Pancreas (tissue), 10 donors: ENCODE measurements at regions not wholly inside any gene's neighbourhood (a gene's known extent, or its start where the extent isn't known, plus 50 kb on each side); places are given as distances from the start of the nearest gene placed in this dataset.
A peak's percentile ranks its signal among the peaks of the same experiment; 100 is the strongest.

Experiments
- ATAC-seq, 4 donors: fragments of 200-7000 bp; cut with Tn5 transposase; one replicate each; pipeline versions ENCODE4 v1.8.0 to v1.9.1; 2020; ENCODE audit warnings: mild to moderate bottlenecking in 4 of 4, moderate library complexity in 4 of 4
- DNase-seq, 6 donors: peaks; one replicate each; pipeline ENCODE4 v3.0.0-alpha.2; 2020
- FAIRE-seq: peaks from 2 replicates; lab custom pipeline; 2012; peaks lifted over from hg19 to GRCh38; lab: Jason Lieb, UNC
- H3K27ac ChIP-seq, 4 donors: fragments of 200-600 bp; sonication (generic); 1 replicate in 3 of 4; 2 replicates in 1 of 4; pipeline versions ENCODE4 v1.5.0 to v1.8.0; 2020
- H3K27me3 ChIP-seq, 4 donors: fragments of 200-600 bp; one replicate each; pipeline ENCODE4 v1.8.0; 2021
- H3K36me3 ChIP-seq, 3 donors: fragments of 200-600 bp; sonication (generic) in 1 of 3; one replicate each; pipeline versions ENCODE4 v1.5.0 to v1.8.0; 2020 to 2021
- H3K4me1 ChIP-seq, 3 donors: fragments of 200-600 bp; one replicate each; pipeline ENCODE4 v1.8.0; 2021
- H3K4me3 ChIP-seq, 4 donors: fragments of 200-600 bp; sonication (generic) in 2 of 4; one replicate each; pipeline versions ENCODE4 v1.5.0 to v1.8.0; 2020 to 2021
- H3K9me3 ChIP-seq, 4 donors: fragments of 200-600 bp; one replicate each; pipeline ENCODE4 v1.8.0; 2021
- CTCF ChIP-seq, 4 donors: fragments of 200-600 bp; sonication (generic) in 3 of 4; IDR thresholded peaks; one replicate each; pipeline versions ENCODE4 v1.5.0 to v1.8.0; 2021; ENCODE audit warnings: antibody characterized with exemption in 4 of 4
- WGBS, 2 donors: extraction: QIAGEN DNeasy Blood & Tissue Kit; methylation state at CpG; one replicate each; pipeline ENCODE4 v1.1.7; 2013; 5-methylcytosine and 5-hydroxymethylcytosine counted together
- intact Hi-C, 3 donors: fragments of 100-400 bp; cut with DNase I; formaldehyde crosslinking; loops; one replicate each; pipeline versions ENCODE4 v1.11.1 to v1.14.2; 2022
- donor health status: healthy with polysubstance abuse.
- donor health status: DM: no; HTN: no; CAD: no; lungs with moderate emphysema.
- donor health status: DM: no; HTN: no; CAD: no.
- donor health status: control.
- donor health status: control.
- donor health status: Bipolar disorder and iron deficiency.
- donor health status: DM: yes; HTN: yes; CAD: no.
- donor health status: DM: no; HTN: no; CAD: no.
- donor health status: DM: no; HTN: no; CAD: no.
- donor health status: DM: yes; HTN: yes; CAD: no.

GRCh38 chrX:121308276-121308805 lies 260.9 kb downstream of the GLUD2 start:
- peak in 2 of 4 donors; percentile 15 to 18 for TF ChIP-seq CTCF (IDR thresholded peaks at IDR 0.05)
- FAIRE-seq (peak; percentile 20), ATAC-seq (peak; percentile 60 to 80 (median 76)), DNase-seq (peak in 2 of 6 donors; percentile 13 to 14)
- Histone ChIP-seq H3K4me1 (no peaks in the 10 kb centered on the region), H3K9me3 (no peaks in the 10 kb centered on the region), H3K4me3 (no peak overlapping the region), H3K27me3 (no peaks in the 10 kb centered on the region), H3K36me3 (no peaks in the 10 kb centered on the region), H3K27ac (no peak overlapping the region)
- WGBS, 2 donors = 13 to 14% methylated on average over 3 of the region's 3 CpGs
- intact Hi-C loops = no loop called here

- WGBS, 2 donors = 48 to 60% methylated on average over 2 of the region's 2 CpGs
- H3K9me3 ChIP-seq = no peaks in the 10 kb centered on the region
- no peaks in the 10 kb centered on the region for H3K27me3 ChIP-seq
- no peak overlapping the region for H3K4me3 ChIP-seq
- no peaks in the 10 kb centered on the region for H3K4me1 ChIP-seq
- no peaks in the 10 kb centered on the region for H3K36me3 ChIP-seq
- no peak for TF ChIP-seq CTCF (IDR thresholded peaks at IDR 0.05)
- ATAC-seq = no peak
- no peak overlapping the region for H3K27ac ChIP-seq
- intact Hi-C loops = no loop called here
- FAIRE-seq = no peak
- no peak for DNase-seq
Measured at GRCh38 chrX:121310820-121311219, 263.4 kb downstream of the GLUD2 start.

GRCh38 chrX:121320441-121320840 lies 273.0 kb downstream of the GLUD2 start:
- no peak for TF ChIP-seq CTCF (IDR thresholded peaks at IDR 0.05)
- Histone ChIP-seq H3K36me3 (no peaks in the 10 kb centered on the region), H3K9me3 (no peaks in the 10 kb centered on the region), H3K4me3 (no peak overlapping the region), H3K4me1 (no peaks in the 10 kb centered on the region), H3K27me3 (no peaks in the 10 kb centered on the region), H3K27ac (no peak overlapping the region)
- no peak for FAIRE-seq
- no peak for ATAC-seq
- intact Hi-C loops = no loop called here
- DNase-seq = no peak
- WGBS, 2 donors = 61 to 63% methylated on average over 1 of the region's 1 CpG

- Histone ChIP-seq H3K9me3 (no peaks in the 10 kb centered on the region), H3K27ac (no peak overlapping the region), H3K36me3 (no peaks in the 10 kb centered on the region), H3K4me1 (no peaks in the 10 kb centered on the region), H3K4me3 (no peak overlapping the region), H3K27me3 (no peaks in the 10 kb centered on the region)
- ATAC-seq (no peak), FAIRE-seq (no peak), DNase-seq (no peak)
- TF ChIP-seq CTCF (IDR thresholded peaks at IDR 0.05) = no peak
- 52 to 93% methylated on average over 1 of the region's 1 CpG for WGBS, 2 donors
- intact Hi-C loops = no loop called here
Measured at GRCh38 chrX:121322159-121322558, 274.7 kb downstream of the GLUD2 start.

GRCh38 chrX:121323337-121323736 lies 275.9 kb downstream of the GLUD2 start:
- no peaks in the 10 kb centered on the region for H3K4me1 ChIP-seq
- 78 to 96% methylated on average over 1 of the region's 1 CpG for WGBS, 2 donors
- H3K4me3 ChIP-seq = no peak overlapping the region
- H3K36me3 ChIP-seq = no peaks in the 10 kb centered on the region
- FAIRE-seq (no peak), DNase-seq (no peak), ATAC-seq (no peak)
- TF ChIP-seq CTCF (IDR thresholded peaks at IDR 0.05) = no peak
- no peaks in the 10 kb centered on the region for H3K9me3 ChIP-seq
- intact Hi-C loops = no loop called here
- H3K27me3 ChIP-seq = no peaks in the 10 kb centered on the region
- H3K27ac ChIP-seq = no peak overlapping the region
